Prostate gland (tissue), 2 donors: ENCODE measurements at regions not wholly inside any gene's neighbourhood (a gene's known extent, or its start where the extent isn't known, plus 50 kb on each side); places are given as distances from the start of the nearest gene placed in this dataset.

ENCODE experiments used
- CTCF ChIP-seq, 4 experiments: fragments of 200-600 bp in 2 of 4; fragments of 450-650 bp in 2 of 4; sonication (generic) in 2 of 4; IDR thresholded peaks; 1 replicate in 3 of 4; 2 replicates in 1 of 4; pipeline ENCODE4 v1.5.1; 2016 to 2019; ENCODE audit warnings: antibody characterized with exemption in 4 of 4, mild to moderate bottlenecking in 2 of 4, moderate library complexity in 2 of 4
- POLR2A ChIP-seq: fragments of 450-650 bp; IDR thresholded peaks from one replicate; pipeline ENCODE4 v1.6.1; 2016; ENCODE audit warnings: antibody characterized with exemption, mild to moderate bottlenecking
- POLR2AphosphoS5 ChIP-seq: sonication (generic); formaldehyde crosslinking; IDR thresholded peaks from one replicate; pipeline ENCODE4 v1.6.1; 2017; ENCODE audit warnings: antibody characterized with exemption

- TF ChIP-seq CTCF (IDR thresholded peaks at IDR 0.05) (no peak), POLR2A (no peak), POLR2AphosphoS5 (no peak)
These were observed 1091.9 kb upstream of the TENM4 start for GRCh38 chr11:80532633-80533232.
